HG03139 (cell line): ENCODE measurements at regions not wholly inside any gene's neighbourhood (a gene's known extent, or its start where the extent isn't known, plus 50 kb on each side); places are given as distances from the start of the nearest gene placed in this dataset.
"Not testable (repeated sequence)": the region's sequence is repeated elsewhere in the genome, so short reads cannot be mapped to it uniquely, and the experiment has no call there.

Experiments
- ATAC-seq: cut with Tn5 transposase; IDR thresholded peaks from one replicate; pipeline ENCODE4 v1.9.1; 2021; ENCODE audit not compliant: unreplicated experiment

- no peak for ATAC-seq
These were observed 105.3 kb upstream of the C2CD4B start for GRCh38 chr15:62270216-62270921.

GRCh38 chr15:62272290-62272689 lies 107.2 kb upstream of the C2CD4B start:
- ATAC-seq, result no peak

GRCh38 chr15:62275831-62276230 lies 110.7 kb upstream of the C2CD4B start:
- no peak for ATAC-seq

DNA sequence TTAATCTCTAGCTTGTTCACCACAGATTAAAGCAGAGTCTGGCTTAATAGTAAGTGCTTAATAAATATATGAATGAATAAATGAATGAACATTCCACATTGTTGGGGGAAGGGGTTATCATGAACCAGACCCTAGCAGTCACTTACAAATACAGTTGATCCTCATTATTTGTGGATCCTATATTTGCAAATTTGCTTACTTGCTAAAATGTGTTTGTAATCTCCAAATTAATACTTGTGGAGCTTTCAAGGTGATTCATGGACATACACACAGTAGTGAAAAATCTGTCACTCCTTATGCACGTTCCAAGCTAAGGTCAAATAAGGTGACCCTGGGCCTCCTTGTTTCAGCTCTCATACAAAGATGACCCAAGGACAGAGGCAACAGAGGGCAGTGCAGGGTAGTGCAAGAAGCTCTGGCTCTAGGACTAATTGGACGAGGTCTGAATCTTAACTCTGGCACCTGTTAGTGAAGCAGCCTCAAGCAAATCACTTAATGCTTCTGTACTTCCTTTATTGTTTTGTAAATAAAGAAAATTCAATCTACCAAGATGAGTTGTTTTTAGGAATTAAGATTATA lies 112.8 kb upstream of the C2CD4B start:
- no peak for ATAC-seq

DNA sequence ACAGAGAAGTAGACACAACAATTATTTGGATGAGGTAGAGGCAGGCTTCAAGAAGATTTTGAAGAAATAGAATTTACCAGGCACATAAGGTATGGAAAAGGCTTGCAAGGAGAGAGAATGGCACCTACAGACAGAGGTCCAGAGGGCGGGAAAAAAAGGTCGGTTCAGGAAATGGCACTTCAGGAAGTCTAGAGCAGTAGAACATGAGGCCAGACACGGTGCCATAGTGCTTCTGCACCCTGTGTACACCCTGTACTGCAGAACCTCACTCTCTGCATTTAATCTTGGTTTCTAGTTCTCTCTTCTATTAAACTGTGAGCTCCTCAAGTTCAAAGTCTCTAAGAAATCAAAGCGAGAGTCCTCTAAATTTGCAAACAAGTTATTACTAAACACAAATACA lies 113.4 kb upstream of the C2CD4B start:
- ATAC-seq, result no peak

DNA sequence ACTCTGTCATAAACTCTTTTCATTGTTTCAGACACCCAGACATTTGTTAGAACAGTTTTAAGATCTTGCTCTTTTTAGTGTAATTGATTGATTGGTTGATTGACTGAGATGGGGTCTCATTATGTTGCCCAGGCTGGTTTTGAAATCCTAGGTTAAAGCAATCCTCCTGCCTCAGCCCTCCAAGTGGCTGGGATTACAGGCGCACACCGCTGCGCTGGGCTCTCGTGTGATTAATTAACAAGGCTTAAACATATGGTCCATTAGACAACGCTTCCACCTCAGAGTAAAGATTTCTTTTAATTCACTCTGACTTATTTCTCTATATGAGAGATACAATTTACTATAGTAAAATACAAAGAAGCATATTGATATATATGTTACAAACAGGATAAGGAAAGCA lies 114.0 kb upstream of the C2CD4B start:
- no peak for ATAC-seq

- ATAC-seq, result no peak
These were observed 115.5 kb upstream of the C2CD4B start for GRCh38 chr15:62280625-62281024.

DNA sequence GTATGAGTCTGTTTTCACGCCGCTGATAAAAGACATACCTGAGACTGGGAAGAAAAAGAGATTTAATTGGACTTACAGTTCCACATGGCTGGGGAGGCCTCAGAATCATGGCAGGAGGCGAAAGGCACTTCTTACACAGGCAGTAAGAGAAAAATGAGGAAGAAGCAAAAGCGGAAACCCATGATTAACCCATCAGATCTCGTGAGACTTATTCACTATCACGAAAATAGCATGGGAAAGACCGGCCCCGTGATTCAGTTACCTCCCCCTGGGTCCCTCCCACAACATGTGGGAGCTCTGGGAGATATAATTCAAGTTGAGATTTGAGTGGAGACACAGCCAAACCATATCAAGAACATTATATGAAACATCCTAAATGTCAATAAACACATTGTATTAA lies 116.7 kb upstream of the C2CD4B start:
- ATAC-seq, result not testable (repeated sequence)

DNA sequence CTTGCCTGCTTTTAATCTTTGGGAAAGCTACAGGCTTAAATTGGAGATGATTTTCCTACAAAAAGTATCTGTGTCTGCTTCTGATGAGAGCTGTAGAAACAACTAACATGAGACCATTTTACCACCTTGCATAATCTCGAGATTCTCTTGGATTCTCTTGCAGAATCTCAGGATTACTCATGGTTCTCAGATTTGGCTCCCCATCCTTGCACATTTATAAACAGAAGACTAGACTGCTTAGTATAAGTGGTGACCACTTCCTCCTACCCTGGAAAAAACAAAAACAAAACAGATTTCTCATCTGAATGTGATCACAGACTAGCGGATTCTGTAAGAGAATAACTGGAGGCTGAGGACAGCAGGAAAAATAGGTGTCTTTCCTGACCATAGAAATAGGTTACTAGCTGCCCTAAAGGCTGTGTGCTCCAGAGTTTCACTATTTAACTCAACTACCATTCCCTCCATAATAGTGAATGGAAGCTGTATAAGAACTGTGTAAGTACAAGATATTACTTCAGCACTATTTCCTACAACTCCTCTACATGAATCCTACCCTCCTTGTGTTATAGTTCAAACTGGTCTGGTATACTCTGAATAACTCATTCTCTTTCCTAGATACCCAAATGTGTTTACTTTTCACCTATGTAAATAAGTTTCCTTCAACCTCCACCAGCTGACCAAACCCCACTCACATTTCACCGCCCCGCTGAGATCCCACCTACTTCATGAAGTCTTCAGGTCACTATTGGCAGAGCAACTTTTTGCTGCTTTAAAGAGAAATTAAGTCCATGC lies 122.2 kb upstream of the C2CD4B start:
- ATAC-seq, result no peak

- ATAC-seq, result no peak
These were observed 123.4 kb upstream of the C2CD4B start for GRCh38 chr15:62288361-62289017.

DNA sequence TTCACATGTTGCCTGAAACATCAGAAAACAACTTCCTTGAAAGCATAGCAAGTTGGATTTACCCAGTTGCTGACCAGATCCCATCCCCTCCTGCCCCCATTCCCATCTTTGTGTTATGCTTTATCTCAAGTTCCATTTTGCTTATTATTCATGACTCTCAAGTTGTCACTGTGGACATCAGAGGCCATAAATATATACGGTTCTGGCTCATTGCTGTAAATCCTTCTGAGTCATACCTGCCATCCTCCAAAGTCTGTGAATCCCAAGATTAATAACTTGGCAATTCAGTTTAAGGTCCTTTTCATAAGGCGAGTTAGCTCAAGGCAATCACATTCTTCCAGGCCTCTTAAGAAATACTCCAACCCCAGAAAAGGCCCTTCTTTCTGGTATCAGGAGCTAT lies 126.2 kb upstream of the C2CD4B start:
- no peak for ATAC-seq

DNA sequence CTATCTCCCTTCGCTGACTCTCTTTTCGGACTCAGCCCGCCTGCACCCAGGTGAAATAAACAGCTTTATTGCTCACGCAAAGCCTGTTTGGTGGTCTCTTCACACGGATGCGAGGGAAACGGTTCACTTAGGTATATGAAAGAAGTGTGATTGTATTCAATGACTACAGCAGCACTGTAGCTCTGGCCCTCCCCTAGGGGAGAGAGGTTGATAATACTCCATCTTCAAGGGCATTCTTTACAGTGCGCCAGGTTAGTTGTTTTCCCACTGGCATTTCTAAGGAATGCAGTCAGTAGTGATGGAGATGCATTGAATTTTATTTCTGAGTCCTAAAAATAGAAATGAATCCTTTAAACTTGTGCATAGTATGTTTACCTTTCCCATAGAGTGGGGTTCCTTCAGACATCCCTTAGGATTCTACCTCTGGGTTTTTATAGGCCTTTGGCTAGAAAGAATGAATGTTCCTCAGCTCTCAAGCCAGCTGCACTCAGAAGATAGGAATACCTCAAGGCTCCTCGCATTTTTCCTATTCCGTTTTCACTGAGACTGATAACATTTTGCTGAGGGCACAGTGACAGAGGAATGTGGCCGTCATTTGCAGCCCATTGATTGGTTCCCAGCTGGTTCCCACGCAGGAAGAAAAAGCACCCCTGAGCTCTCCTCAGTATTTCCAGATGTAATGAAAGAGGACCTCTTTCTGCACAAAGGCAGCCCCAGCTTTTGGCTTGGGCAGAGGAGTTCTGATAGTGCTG lies 131.8 kb upstream of the C2CD4B start:
- ATAC-seq, result no peak

- ATAC-seq, result no peak
These were observed 132.4 kb upstream of the C2CD4B start for GRCh38 chr15:62297522-62297921.

DNA sequence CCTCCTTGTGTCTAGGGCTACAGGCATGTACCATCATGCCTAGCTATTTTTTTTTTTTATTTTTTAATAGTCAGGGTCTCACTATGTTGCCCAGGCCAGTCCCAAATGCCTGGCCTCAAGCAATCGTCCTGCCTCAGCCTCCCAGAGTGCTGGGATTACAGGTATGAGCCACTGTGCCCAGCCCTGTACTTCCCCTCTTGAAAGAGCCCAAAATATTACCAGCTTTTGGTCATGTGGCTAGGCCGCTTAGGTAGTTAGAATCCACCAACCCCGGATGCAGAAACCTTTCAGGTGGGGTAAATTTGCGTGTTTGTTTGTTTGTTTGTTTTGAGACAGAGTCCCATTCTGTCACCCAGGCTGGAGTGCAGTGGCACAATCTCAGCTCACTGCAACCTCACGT lies 132.8 kb upstream of the C2CD4B start:
- no peak for ATAC-seq

DNA sequence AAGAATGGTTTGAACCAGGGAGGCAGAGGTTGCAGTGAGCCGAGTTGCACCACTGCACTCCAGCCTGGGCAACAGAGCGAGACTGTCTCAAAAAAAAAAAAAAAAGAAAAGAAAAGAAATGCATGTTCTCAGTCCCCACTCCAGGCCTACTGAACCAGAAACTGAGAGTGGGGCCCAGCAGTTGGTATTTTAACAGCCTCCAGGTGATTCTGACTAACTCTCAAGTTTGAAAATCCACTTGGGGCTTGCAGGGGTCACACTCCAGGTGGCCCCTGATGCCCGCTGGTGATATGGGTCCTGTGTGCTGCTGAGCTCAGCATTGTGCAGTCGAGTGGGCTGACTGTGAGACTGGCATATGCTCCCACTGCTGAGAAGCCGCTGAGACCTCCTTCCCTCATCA lies 133.7 kb upstream of the C2CD4B start:
- no peak for ATAC-seq

GRCh38 chr15:62299541-62299940 lies 134.5 kb upstream of the C2CD4B start:
- no peak for ATAC-seq

- ATAC-seq, result no peak
These were observed 137.0 kb upstream of the C2CD4B start for GRCh38 chr15:62301993-62302675.

DNA sequence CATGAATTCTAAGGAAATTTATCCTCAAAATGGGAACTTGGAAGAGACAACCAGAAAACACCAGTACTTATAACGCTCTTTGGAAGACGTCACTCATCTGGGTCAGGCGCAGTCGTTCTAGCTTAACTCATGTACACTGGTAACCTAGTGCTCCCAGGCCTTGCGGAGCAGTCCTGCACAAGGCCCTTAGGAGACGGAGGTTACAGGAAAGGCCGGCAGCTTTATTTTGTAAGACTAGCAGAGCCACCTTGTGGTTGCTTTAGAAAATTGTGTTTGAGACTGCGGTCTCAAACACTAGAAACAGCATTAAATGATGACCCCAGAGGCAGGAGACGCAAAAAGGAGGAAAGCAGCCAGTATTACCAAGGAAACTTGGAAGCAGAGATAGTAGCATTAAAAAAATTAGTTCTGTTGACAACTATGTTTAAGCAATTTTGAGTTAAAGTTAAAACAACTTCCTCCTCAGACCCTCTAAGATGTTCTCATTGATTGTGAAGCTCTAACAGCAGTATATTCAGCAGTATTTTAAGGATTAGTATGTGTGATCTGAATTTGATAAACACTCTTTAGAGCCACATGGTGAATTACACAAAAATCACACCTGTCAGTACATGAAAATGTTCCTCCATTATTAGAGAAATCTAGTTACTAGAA lies 141.9 kb upstream of the C2CD4B start:
- no peak for ATAC-seq

- no peak for ATAC-seq
These were observed 142.5 kb upstream of the C2CD4B start for GRCh38 chr15:62307551-62307950.
